C4-2B (cell line): ENCODE measurements at regions not wholly inside any gene's neighbourhood (a gene's known extent, or its start where the extent isn't known, plus 50 kb on each side); places are given as distances from the start of the nearest gene placed in this dataset.

ENCODE experiments used
- ZFX ChIP-seq: fragments of 450-650 bp; IDR thresholded peaks from 2 replicates; pipeline ENCODE4 v1.6.1; 2017
- TF ChIP-seq, protein P1 (sequence below): fragments of 450-650 bp; conservative IDR thresholded peaks from 2 replicates; pipeline ENCODE4 v1.5.1; 2017; ENCODE audit warnings: mild to moderate bottlenecking

DNA sequence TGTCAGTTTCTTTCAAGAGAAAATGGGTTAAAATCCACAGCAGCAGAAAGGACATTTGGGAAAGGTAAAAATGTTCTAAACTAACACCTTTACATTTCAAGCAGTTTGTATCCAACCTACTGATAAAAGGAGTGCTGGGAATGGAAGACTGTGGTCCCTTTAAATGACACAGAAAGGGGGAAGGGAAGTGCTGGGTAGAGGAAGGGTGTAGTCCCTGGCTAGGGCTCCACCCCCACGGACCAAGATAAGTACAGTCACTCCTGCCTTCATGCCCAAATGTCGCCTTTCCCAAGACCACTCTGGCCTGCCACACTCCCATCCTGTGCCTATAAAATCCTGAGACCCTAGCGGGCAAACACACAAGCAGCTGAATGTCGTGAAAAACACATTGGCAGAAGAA lies 350.9 kb upstream of the POU1F1 start:
- TF ChIP-seq, protein P1, sequence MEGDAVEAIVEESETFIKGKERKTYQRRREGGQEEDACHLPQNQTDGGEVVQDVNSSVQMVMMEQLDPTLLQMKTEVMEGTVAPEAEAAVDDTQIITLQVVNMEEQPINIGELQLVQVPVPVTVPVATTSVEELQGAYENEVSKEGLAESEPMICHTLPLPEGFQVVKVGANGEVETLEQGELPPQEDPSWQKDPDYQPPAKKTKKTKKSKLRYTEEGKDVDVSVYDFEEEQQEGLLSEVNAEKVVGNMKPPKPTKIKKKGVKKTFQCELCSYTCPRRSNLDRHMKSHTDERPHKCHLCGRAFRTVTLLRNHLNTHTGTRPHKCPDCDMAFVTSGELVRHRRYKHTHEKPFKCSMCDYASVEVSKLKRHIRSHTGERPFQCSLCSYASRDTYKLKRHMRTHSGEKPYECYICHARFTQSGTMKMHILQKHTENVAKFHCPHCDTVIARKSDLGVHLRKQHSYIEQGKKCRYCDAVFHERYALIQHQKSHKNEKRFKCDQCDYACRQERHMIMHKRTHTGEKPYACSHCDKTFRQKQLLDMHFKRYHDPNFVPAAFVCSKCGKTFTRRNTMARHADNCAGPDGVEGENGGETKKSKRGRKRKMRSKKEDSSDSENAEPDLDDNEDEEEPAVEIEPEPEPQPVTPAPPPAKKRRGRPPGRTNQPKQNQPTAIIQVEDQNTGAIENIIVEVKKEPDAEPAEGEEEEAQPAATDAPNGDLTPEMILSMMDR = no peak
- TF ChIP-seq ZFX = no peak
